HL-60 (cell line): ENCODE measurements at regions not wholly inside any gene's neighbourhood (a gene's known extent, or its start where the extent isn't known, plus 50 kb on each side); places are given as distances from the start of the nearest gene placed in this dataset.

Experiments used
- CTCF ChIP-seq: IDR thresholded peaks from one replicate; pipeline ENCODE4 v1.5.1; 2011; ENCODE audit warnings: low read length, control low read depth, inconsistent platforms; ENCODE audit not compliant: insufficient read depth
- POLR2AphosphoS5 ChIP-seq: IDR thresholded peaks from 2 replicates; pipeline ENCODE4 v1.6.1; 2012; ENCODE audit warnings: low read depth

- TF ChIP-seq CTCF (no peak), POLR2AphosphoS5 (no peak)
These were observed 157.0 kb upstream of the MKLN1 start for GRCh38 chr7:131170440-131171271.
